GM12891 (cell line): ENCODE measurements at regions not wholly inside any gene's neighbourhood (a gene's known extent, or its start where the extent isn't known, plus 50 kb on each side); places are given as distances from the start of the nearest gene placed in this dataset.

Source experiments
- PAX5 ChIP-seq: IDR thresholded peaks from 2 replicates; pipeline ENCODE4 v1.6.1; 2011; ENCODE audit warnings: low read length, moderate library complexity, mild to moderate bottlenecking; ENCODE audit not compliant: insufficient read depth, severe bottlenecking
- POLR2A ChIP-seq: IDR thresholded peaks from 2 replicates; pipeline ENCODE4 v1.6.1; 2011; ENCODE audit warnings: low read depth, low read length, control low read depth
- POLR2AphosphoS5 ChIP-seq: IDR thresholded peaks from 2 replicates; pipeline ENCODE4 v1.6.1; 2011; ENCODE audit warnings: low read depth, low read length, control low read depth
- POU2F2 ChIP-seq: IDR thresholded peaks from 2 replicates; pipeline ENCODE4 v1.6.1; 2011; ENCODE audit warnings: low read depth, mild to moderate bottlenecking, control low read depth, low read length, moderate library complexity
- SPI1 ChIP-seq: IDR thresholded peaks from 2 replicates; pipeline ENCODE4 v1.6.1; 2011; ENCODE audit warnings: low read depth, low read length, control low read depth
- TAF1 ChIP-seq: IDR thresholded peaks from 2 replicates; pipeline ENCODE4 v1.6.1; 2011; ENCODE audit warnings: low read depth, low read length, control low read depth

GRCh38 chr14:87323191-87323590 is 669.8 kb downstream of the GALC start:
- no peak for TF ChIP-seq POLR2AphosphoS5
- no peak for TF ChIP-seq POLR2A
- no peak for TF ChIP-seq TAF1
- TF ChIP-seq SPI1 = no peak
- no peak for TF ChIP-seq PAX5
- no peak for TF ChIP-seq POU2F2
